Muscle of arm (tissue), 1 donor: ENCODE measurements at regions not wholly inside any gene's neighbourhood (a gene's known extent, or its start where the extent isn't known, plus 50 kb on each side); places are given as distances from the start of the nearest gene placed in this dataset.

Source experiments
- DNase-seq: peaks from one replicate; pipeline ENCODE4 v3.0.0-alpha.2; 2013

DNA sequence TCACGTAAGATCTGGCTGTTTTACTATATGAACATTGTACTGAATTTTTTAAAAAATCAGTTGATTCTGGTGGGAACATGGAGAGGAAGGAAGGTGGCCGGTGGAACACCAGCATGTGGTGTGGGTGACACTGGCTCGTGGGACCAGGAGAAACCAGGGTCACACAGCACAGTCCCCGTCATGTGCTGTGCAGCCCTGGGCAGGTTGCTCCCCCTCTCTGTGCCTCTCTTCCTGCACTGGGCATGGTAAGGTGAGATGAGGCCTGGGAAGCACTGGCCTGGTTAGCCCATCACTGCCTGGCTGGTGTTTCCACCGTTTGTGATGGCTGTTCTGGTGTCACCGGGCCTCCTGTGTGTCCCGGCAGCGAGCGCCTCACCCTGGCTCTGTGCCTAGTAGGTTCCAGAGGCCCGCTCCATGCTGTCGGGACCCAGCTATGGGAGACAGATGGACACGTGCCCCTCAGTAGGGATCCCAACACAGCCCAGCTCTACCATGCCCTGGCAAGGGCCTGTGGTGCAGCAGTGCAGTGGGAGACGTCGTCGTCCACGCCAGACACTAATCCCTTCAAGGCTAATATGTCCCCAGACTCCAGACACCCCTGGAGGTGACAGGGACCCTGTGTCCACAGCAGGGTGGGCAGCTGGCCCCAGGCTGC is 88.2 kb upstream of the LINC01488 start:
- no peak for DNase-seq

DNA sequence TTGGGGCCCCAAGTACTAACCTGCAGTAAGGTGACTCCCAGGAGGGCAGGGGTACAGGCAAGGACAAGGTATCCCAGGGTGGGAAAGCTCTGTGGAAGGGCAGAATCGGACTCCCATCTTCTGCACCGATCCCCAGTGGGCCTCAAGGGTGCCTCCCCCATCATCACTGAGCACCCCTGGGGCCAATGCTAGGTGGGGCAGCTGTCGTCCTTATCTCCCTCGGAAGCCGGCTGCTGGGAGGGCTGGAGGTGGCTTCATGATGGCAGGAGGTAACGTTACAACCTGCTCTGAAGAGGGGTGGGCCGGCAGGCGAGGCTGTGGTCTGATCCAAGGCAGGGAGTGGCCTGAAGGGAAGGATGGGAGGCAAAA is 87.6 kb upstream of the LINC01488 start:
- no peak for DNase-seq

DNA sequence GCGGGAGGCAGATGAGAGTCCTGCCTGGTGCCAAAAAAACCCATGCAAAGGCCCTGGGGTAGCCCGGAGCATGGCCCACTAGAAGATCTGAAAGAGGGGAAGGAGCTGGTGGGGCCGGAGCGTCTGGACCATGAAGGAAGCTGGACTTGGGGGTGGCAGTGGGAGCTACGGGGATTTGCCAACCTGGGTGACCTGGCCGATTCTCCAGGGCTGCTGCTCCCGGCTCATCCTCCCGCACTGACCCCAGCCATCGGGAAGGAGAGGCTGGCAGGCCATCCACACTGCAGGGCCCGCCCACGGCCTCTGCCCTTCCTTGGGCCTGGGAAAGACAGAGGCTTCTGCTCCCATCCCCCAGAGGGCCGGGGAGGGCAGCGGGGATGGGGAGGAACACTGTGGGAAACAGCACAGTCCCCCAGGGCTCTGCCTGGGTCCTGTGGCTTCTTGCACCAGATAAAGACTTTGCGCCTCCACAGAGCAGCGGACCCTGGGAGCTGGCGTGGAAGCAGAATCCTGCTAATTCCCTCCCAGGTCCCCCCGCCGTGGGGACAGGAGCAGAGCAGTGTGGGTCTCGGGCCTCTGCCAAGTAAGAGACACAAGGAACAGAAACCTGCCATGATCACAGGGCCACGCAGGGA is 87.1 kb upstream of the LINC01488 start:
- DNase-seq, result no peak

DNA sequence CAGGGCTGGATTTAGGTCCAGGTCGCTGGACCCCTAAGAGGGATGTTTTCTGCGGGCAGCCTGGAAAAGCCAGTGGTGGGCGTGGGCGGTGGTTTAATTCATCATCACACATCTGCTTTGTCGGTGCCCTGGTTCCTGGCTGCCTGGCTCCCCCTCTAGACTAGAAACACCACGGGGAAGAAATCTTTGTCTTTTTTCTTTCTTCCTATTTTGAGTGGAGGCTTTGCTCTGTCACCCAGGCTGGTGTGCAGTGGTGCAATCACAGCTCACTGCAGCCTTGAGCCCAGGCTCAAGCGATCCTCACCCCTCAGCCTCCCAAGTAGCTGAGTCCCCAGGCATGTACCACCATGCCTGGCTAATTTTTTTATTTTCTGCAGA is 86.6 kb upstream of the LINC01488 start:
- DNase-seq, result no peak

DNA sequence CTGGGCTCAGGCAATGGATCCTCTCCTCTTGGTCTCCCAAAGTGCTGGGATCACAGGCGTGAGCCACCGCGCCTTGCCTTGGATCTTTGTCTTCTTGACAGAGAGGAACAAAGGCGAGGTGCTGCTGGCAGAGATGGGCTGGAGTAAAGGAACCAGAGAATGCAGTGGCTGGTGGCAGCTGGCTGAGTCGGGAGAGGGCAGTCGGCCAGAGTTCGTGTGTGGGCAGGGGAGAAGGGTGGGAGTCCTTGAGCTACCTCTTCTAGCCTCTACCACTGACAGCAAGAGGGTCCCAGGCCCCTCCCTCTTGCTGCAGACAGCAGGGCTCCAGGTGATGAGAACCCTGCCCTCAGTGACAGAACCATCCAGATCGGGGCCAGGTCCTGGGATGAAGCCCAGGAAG is 86.2 kb upstream of the LINC01488 start:
- DNase-seq, result no peak

DNA sequence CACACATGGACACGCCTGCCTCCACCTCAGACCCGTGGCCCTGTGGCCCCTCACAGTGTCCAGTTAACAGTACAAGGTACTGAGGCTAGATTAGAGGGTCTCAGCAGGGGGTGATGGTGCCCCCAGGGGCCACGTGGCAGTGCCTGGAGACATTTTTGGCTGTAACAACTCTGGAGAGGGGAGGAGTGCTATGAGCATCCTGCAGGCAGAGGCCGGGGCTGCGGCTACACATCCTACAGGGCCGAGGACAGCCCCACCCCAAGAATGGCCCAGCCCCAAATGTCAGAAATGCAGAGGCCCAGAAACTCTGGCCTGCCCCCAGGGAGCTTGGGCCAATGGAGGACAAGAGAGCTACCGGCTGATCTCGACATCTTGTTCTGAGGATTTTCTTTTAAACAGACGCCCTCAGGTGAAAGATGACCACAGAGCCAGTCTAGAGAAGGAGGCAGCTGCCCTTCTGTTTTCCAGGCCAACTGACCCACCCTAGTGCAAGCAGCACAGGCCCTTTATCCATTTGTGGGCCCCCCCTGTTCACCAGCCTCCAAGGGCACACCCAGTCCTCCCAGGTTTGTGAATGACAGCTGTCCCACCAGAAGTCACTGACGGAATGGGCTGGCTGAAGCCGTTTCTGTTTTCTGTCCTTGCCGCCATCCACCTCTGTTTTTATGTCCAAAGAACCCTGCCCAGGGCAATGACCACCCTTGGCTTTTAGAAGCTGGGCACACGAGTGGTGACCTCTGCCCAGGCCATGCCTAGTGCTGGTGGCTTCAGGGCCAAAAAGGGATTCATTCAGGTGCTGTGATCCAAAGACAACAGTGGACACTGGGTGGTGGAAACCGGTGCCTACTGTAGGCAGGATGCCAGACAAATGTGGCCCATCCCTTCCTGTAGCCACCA is 85.2 kb upstream of the LINC01488 start:
- no peak for DNase-seq

DNA sequence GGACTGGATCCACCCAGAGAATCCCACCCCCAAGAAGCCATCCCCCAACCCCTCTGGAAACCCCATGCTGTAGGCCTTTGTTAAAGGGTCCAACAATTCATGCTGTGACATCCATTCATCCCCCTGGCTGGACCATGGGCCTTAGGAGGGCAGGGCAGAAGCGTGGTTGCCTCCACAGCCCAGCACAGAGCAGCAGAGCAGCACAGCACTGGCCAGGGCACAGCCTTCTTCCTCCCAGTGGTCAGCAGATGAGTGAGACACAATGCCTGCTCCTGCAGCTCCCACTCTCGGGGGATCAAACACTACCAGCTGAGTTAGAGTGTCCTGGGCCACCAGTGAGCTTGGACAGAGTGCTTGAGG is 84.5 kb upstream of the LINC01488 start:
- DNase-seq, result no peak

DNA sequence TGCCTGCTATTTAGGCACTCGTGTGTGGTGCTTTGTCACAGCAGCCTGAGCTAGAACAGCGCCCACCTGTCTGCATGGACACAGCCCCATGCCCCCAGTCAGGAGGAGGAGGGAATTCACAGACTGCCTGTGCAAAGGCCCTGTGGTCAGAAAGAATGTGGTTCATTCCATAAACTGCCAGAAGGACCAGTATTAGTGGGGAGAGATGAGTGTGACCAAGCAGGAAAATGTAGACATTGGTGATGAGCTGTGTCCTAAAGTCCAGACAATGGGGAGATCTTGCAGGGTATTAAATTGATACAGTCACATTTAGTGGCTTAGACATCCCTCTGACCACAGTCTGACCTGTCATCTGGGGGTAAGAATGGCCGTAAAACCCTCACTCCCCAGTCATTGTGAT is 83.7 kb upstream of the LINC01488 start:
- no peak for DNase-seq

DNA sequence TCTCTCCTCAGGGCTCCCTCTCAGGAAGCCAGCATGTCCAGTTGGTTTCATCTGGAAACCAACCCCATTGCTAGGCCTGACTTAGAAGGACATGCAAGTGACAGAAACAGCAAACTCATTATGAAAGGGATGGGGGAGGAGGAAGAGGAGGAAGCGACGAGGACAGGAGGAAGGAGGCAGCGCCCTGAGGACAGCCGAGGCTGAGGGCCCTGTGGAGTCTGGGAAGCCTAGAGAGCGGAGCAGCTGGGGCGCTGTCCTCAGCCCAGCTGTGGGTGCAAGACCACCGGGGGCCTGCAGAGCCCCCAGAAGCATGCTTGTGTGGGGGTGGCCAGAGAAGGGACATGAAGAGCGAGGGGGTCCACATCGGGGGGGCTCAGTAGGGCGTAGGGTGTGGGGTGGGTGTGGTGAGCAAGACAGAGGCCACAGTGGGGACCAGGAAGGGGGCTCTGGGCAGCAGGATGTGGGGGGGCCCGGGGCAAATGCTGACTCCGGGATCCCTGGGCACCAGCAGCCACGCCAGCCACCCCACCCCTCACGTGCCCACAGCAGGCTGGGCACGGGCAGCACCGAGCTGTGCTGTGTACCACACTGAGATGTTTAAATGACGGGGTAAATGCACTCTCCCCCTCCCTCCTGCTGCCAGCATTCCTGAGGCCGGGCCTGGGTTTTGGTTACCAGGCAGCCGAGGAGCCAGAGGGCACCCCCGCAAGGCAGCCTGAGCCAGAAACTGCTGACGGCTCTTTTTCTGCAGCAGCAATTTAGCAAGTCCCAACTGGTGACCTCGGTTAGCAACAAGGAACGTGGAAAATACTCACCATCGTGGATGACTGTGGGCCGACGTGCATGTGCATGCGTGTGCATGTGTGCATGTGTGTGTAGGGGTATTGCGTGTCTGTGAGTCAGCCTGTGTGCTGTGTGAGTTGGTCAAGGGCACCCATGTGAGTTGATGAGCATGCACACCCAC is 82.7 kb upstream of the LINC01488 start:
- no peak for DNase-seq

DNA sequence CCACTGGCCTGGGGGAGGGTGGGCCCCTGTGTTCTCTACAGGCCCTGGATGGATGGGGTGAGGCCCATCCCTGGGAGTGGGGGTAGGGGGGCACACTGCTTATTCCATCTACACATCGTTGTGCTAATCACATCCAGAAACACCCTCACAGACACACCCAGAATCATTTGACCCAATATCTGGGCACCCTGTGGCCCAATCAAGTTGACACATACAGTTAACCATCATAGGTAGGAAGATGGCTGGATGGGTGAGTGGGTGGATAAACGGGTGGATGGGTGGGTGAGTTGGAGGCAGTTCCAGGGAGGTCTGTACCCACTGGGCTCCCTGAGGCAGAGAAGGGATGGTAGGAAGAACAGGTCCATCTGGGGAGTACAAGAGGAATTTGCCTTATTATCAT is 81.3 kb upstream of the LINC01488 start:
- DNase-seq, result no peak

DNA sequence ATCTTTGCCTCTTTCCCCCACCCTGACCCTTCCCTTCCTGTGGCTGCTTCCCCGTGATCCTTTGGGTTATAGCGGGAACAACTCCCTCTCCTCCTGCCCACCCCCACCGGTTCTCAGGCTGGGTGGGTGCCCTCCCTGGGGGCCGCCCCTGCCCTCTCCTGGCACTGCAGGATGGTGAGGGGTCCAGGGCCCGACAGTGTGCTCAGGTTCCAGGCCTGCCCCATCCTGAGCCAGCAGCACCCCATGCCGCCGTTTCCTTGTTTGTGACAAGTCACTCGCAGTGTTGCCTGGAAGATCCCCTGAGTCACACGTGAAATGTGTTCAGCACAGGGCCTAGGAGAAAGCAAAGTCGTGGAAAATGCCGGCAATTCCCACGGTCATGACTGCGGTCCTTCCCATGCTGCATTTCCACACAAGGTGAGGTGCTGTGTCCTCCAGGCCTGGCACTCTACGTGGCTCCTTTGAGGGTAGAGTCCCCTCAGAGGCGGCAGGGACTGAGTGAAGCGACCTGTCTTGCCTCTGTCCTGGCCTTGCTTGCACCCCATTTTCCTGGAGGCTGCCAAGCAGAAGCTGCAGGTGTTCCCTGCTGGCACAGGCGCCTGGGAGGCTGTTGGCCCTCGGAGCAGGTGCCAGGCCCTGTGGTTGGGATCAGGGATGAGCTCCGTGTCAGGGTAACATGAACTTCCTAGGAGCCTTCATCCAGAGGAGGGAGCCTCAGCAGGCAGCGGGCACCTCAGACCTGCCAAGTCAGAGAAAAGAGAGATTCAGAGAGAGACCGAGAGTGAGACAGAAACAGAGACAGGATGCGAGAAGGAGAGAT is 80.5 kb upstream of the LINC01488 start:
- DNase-seq, result no peak

DNA sequence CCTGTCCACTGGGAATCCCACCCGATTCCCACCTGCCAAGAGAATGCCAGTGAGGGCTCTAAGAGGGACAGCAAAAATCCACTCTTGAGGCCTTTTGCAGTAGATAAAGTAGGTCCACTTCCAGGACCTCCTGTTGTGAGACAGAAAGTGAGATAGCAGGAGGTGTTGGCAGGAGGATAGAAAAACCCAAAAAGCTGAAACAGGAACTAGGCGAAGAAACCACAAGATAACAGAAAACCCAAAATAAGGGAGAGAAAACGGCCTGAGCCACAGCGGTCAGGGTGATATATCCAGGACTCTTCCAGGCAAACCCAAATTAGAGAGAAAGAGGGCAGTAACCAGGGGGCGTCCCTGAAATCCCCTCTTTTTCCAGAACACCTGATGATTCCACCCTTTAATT is 79.7 kb upstream of the LINC01488 start:
- no peak for DNase-seq

DNA sequence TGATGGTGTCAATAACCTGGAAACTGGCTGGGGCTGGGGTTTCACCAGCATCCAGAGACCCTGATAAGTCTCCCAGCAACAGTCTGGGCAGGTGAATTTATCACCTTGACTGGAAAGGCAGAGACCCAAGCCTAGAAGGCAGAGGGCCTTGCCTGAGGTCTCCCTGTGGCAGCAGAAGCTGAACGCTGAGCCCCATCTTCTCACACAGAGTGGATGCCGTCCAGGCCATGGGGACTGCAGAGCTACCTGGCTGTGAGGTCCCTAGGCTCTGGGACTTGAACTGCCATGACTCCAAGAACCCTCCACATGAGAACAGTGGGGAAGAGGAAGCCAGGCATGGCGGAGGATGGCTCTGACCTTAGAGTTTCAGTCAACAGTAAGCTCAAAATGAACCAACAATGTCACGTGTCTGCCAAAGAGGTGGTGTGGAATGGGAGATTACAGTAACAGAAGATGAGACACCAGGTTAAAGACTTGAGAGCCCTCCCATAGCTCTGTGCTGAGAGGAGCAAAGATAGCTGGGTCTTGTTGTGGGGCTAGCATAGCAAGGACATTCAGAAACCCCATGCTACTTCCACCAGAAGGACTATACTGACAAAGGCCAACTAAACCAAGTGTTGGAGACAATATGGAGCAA is 79.1 kb upstream of the LINC01488 start:
- no peak for DNase-seq

DNA sequence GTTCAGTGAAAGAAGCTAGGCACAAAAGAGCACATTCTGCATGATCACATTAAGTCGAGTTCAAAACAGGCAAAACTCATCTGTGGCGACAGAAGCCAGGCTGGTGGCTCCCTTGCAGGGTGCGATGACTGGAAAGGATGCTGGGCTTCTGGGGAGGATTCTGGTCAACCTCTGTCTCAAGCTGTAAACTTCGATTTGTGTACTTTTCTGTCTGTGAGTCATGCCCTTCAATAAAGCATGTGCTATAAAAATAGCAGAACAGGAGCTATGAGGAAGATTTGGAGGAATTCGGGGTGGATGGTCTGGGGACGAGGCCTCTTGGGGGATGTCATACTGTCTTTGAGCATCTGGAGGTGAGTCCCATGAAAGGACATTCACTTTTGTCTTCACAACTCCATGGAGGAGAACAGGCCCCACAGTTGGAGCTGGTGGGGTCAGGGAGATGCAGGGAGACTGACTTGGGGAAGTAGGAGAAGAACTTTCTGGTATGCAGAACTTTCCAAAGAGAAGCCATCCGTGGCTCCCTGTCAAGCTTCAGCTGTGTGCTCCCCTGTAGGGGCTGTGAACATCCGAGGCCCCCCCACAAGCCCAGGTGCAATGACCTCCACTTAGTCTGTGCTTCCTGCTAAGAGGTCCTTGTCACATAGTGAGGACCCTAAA is 77.8 kb upstream of the LINC01488 start:
- DNase-seq, result no peak

DNA sequence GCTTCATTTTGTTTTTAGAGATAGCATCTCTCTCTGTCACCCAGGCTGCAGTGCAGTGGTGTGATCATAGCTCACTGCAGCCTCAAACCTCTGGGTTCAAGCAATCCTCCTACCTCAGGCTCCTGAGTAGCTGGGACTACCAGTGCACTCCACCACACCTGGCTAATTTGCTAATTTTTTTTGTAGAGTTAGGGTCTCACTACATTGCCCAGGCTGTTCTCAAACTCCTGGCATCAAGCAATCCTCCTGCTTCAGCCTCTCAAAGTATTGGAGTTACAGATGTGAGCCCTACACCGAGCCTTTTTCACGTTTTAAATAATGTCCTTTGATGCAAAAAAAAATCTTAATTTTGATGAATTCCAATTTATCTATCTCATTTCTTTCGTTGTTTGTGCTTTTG is 75.4 kb upstream of the LINC01488 start:
- DNase-seq, result no peak

DNA sequence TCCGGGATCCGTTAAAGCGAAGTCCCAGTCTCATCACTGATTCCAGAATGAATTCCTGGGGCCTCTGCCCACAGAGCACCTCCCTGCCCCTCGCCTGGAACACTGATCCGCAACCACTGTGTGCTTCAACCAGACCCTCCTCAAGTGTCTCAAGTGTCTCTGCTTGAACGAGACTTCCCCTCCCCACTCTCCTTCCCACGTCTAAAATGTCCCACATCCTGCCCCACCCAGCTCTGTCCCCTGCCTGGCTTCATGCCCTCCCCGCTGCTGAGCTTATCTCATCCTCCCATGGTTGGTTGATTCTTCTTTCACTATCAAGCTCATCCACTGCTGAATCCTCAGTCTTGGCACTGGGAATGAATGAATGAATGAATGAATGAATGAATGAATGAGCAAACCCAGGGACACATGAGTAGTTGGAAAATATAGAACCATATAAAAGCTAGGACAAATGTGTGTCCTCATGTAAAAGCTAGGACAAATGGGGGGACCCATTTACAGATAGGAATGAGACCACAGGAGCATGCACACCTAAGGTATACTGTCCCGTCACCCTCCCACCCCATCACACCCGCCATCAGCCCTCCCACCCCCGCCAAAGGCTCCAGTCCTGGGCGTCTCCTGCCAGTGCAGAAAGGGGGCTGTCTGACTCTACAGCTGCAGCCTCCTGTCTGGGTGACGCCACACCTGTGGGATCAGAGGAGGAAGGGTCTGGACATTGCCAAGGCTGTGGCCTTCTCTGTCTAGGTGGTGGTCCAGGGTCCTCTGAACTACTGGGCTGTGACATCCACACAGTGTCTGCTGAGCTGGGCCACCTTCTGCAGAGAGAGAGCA is 71.4 kb upstream of the LINC01488 start:
- DNase-seq, result no peak

DNA sequence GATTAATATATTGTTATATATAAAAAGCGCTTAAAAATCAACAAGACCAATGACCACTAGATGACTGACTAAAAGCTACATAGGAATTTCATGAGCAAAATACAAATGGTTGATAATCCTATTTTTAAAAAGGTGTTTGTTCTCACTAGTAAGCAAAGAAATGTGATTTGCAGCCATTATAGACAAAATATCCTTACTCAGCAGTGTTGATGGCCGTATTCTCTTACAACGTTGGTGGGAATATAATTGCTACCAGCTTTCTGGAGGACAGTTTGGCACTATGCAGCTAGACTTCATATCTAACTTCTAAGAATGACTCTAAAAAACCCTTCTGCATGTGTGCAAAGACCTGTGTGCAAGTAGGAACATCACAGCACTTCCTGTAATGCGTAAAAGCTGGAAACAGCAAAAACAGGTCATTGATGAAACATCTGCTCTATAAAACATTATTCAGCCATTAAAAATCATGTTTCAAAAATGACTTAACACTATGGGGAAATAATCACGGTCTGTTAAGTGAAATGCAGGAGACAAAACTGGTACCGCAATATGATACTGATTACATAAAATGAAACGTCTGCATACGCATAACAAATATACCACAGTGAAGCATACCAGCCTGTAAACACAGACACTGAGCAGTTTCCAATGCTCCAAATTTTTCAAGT is 70.1 kb upstream of the LINC01488 start:
- DNase-seq, result no peak

DNA sequence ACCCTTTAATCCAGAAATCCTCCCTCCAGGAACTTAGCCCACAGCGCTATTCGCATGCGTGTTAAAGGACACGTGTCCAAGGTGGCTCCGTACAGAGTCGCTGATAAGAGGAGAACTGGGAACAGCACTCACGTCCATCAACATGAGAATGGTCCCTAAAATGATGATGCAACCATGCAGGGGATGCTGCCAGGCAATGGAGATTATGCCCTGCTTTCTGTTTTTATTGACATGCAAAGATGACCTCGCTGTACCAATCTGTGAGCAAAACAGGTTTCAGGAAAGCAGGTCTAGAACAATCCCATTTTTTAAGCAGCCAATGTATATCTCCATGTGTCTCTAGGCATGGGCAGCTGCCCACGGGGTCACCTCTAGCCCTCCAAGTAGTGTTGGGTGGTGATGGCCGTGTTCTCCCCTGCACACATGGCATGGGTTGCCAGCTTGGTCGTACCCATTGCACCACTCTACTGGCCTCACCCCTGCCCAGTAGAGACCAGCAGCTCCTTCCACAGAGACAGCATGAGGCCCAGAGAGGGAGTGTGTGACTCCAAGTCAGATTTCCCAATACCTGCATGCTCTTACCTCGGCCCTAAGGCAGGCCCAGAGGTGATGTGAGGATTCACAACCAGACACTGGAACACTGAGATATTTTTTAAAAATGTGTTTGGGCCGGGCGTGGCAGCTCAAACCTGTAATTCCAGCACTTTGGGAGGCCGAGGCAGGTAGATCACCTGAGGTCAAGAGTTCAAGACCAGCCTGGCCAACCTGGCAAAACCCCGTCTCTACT is 68.3 kb upstream of the LINC01488 start:
- no peak for DNase-seq
